ENCODE measurements at regions not wholly inside any gene's neighbourhood (a gene's known extent, or its start where the extent isn't known, plus 50 kb on each side); places are given as distances from the start of the nearest gene placed in this dataset.

GRCh38 chr12:32949815-32950214, 53.2 kb upstream of the PKP2 start:
- TF ChIP-seq CTCF (IDR thresholded peaks at IDR 0.05) (no peak), ZFX (IDR thresholded peaks at IDR 0.05; ENCODE audit: borderline replicate concordance) (no peak)

All from 22Rv1 (cell line).